Stimulated activated CD8-positive, alpha-beta memory T cell treated with anti-CD3 and anti-CD28 coated beads, Interleukin-4, amount 100 ng/mL, for 48 hours (primary cell): ENCODE measurements at regions not wholly inside any gene's neighbourhood (a gene's known extent, or its start where the extent isn't known, plus 50 kb on each side); places are given as distances from the start of the nearest gene placed in this dataset.

Experiments
- DNase-seq: peaks from one replicate; pipeline ENCODE4 v3.0.0-alpha.2; 2020

GRCh38 chr12:24404086-24404815 lies 454.8 kb upstream of the SOX5 start:
- no peak for DNase-seq

GRCh38 chr12:24400533-24400932 lies 451.1 kb upstream of the SOX5 start:
- no peak for DNase-seq

- no peak for DNase-seq
Measured at GRCh38 chr12:24398605-24399004, 449.1 kb upstream of the SOX5 start.

GRCh38 chr12:24396224-24396623 lies 446.8 kb upstream of the SOX5 start:
- no peak for DNase-seq

DNA sequence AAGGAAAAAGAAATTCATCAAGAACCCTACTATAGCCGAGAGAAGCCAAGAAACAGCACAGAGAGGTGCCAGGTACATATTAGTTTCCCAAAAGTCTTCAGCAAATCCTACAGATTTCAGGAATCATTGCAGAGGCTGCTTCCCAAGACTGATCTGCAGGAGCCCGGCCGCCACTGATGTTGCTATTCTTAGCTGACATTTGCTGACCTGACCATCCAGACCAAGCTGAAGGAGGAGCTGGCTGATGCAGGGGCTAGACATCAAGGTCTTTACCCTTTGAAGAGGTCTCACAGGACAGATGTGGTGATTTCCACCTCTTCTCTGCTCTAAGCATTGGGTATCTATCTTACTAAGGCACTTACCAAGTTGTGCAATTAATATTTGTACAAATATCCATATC lies 444.8 kb upstream of the SOX5 start:
- no peak for DNase-seq

DNA sequence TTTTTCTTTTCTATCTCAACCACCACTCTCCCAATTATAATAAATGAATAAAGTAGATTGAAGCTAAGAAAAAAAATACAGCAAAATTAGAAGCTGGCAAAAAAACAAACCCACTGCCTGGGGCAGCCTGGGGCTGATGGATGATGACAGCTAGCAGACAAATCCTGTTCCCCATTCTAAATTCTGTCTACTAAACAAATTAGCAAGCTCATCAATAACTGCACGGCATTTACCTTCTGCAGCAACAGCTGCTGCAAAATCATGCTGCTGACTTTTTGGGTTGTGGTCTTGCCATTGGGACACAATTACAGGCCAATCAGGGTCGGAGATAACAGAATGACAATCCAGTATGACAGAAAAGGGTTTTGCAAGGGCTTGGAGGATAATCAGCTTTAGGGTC lies 443.6 kb upstream of the SOX5 start:
- no peak for DNase-seq

DNA sequence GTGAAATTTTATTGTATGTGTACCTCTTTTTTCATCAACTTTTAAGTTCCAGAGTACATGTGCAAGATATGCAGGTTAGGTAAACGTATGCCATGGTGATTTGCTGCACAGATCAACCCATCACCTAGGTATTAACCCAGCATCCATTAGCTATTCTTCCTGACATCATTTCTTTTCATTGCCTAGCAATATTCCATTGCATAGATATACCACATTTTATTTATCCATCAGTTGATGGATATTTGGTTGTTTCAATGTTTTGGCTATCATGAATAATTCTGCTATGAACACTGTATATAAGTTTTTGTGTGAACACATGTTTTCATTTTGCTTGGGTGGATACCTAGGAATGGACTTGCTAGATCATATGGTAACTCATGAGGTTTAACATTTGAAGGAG lies 439.9 kb upstream of the SOX5 start:
- DNase-seq: no peak

DNA sequence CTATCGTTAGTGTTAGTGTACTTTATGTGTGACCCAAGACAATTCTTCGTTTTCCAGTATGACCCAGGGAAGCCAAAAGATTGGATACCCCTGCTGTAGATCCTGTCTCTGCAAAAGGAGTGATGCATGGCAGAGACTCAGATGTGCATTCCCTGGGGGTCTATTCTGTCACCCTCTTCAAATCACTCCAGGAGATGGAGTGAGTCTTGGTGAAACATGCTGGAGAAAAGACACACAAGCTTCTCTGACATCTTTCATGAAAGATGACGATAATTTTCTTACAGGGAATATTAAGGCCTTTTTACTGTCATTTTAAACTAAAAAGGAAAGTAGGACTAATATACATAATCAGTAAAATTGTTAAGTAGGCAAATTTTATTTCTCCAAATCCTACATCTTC lies 437.9 kb upstream of the SOX5 start:
- DNase-seq: no peak

GRCh38 chr12:24386836-24387235 lies 437.4 kb upstream of the SOX5 start:
- no peak for DNase-seq

GRCh38 chr12:24381790-24382189 lies 432.3 kb upstream of the SOX5 start:
- DNase-seq: no peak

DNA sequence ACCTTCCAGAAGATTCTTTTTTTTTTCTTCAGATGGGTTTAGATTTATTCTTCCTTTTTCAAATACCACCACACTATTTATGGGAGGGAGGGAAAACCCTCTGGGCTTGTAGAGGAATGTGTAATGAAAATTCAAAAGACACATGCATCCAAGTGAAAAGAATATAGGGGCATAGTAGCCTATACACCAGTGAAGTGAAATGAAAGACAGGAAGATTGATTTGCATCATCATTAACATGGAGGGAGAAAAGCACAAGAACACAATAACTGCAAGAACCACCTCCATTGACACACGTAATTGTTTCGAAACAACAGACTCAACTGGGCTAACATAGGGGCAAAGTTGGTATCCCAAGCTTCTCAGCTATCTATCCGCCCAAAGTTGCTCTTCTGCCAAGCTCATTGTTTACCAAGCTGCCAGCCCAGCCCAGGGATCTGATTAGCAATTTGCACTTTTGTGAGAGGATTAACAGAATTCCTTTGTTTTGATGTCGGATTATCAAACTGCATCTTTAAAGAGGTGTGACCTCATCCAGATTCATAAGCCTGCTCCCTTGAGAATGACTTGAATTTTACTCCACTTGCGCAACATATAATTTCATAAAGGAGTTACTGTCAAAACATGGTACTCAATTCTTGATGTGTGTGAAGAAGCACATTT lies 430.5 kb upstream of the SOX5 start:
- DNase-seq: no peak

DNA sequence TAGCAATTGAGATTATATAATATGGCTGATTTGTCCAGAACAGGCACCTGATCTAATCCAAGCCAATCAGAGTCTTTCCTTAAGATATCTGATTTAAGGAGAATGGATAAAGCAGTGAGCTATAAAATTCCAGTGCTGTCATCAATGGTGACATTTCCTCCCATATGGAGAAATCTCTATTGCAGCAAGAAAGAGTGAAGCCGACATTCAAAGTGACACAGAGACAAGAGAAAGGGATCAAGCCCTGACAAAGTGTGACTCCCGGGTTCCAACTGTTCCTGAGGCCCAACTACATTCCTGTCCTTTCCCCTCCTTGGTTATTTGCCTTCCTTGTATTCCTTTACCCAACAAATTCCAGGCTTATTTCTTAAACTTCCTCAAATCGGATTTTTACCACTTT lies 430.0 kb upstream of the SOX5 start:
- no peak for DNase-seq

DNA sequence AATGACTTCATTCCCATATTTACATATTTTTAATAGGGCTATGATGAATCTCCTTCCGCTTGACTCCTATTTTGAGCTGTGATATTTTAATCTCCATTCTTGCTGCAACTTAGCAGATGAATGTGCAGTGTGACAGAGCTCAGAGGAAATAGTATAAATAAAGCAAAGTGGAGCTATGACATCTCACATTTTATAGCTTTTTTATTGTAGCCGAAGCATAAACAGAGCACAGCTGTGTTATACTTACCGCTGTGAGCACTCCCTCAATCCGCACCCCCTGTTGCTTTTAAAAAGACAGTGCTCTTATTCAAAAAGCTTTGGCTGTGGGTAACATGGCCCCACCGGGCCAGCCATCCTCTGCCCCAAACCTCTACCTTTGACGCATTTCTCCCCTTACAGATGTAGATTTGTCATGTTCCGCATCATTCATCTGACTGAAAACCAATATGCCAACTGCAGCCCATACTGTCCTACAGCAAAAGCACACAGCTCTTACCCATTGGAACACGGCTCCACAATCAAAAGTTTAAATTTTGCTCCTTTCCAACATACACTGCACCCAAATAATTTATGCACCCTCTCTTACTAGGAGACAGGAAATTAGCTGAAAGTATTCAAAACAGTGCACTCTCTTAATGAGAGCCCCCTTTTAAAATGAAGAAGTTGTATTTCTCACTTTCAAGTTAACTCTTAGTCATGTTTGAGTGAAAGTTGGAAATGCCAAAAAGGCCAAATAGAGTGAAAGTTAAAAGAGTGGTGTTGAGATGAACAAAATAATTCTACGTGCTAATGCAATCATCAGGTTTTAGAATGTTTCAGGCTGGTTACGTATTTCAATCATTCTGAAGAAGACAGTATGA lies 429.3 kb upstream of the SOX5 start:
- DNase-seq: no peak

GRCh38 chr12:24374452-24374851 lies 425.0 kb upstream of the SOX5 start:
- no peak for DNase-seq

DNA sequence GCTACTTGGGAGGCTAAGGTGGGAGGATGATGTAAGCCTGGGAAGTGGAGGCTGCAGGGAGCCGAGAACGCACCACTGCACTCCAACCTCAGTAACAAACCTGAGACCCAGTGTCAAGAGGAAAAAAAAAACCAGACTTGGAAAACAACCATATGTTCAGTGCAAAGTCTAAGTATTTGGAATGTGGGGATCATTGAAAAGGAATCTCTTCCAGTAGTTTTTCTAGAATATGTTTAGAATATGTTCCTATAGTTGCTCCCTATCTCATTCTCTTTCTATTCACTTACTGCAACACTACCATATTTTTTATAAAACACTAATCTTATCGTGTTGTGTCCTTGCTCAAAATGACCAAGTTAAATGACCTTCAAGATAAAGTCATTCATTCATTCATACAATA lies 423.5 kb upstream of the SOX5 start:
- DNase-seq: no peak

- DNase-seq: no peak
Measured at GRCh38 chr12:24366514-24366913, 417.0 kb upstream of the SOX5 start.

GRCh38 chr12:24364921-24365320 lies 415.5 kb upstream of the SOX5 start:
- no peak for DNase-seq

DNA sequence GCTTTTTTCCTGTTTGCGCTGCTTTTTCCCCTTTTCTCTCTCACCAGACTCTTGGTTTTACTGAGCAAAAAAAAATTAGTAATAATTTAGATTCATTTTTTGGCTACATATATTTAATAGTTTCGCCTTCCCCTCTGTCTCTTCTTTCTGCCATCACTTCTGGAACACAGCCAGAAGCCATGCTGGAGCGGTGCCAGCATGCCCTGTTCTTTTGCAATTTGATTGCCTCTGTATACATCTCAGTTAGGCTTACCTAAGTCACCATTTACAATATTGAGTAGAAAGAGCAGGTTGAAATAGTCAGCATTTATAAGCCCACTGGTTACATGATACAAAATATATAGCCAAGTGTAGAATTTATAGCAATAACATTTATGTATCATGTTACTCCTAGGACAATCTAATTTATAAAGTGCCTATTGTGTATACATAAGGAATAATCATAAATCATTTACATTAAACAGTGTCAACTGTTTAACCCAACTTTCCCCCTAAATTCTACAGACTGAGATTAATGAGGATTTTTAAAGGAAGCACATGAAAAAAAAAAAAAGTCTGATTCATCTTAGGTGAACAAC lies 413.8 kb upstream of the SOX5 start:
- DNase-seq: no peak

- no peak for DNase-seq
Measured at GRCh38 chr12:24361877-24362580, 412.6 kb upstream of the SOX5 start.

- DNase-seq: no peak
Measured at GRCh38 chr12:24360907-24361306, 411.4 kb upstream of the SOX5 start.

DNA sequence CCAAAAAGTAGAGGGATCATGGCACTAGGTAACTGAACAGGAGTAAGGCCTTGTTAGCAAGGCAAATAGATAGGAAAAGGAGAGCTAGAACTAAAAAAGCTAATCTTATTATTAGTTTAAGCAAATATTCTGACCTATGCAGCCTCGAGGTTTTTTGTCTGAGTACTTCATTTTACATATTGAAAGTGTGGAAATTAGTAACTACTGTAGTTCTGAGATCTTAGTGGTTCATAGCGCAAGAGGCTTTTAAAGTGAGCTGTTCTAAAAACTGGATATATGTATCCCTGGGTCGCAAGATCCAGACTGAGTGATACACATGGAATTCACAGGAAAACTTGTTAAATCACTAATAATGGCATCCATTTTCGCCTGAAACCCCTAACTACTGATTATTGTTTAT lies 411.0 kb upstream of the SOX5 start:
- no peak for DNase-seq

GRCh38 chr12:24360057-24360456 lies 410.6 kb upstream of the SOX5 start:
- no peak for DNase-seq

- no peak for DNase-seq
Measured at GRCh38 chr12:24359418-24359817, 409.9 kb upstream of the SOX5 start.
